K562 (cell line): ENCODE measurements at regions not wholly inside any gene's neighbourhood (a gene's known extent, or its start where the extent isn't known, plus 50 kb on each side); places are given as distances from the start of the nearest gene placed in this dataset.
A peak's percentile ranks its signal among the peaks of the same experiment; 100 is the strongest.

Experiments
- GATAD2B ChIP-seq: fragments of 450-650 bp; IDR thresholded peaks from 2 replicates; pipeline ENCODE4 v1.6.1; 2017; ENCODE audit warnings: mild to moderate bottlenecking, borderline replicate concordance
- HOXB6 ChIP-seq: fragments of 250-450 bp; sonication (Bioruptor Pico); IDR thresholded peaks from 2 replicates; pipeline ENCODE4 v1.5.1; 2022; ENCODE audit warnings: mild to moderate bottlenecking, borderline replicate concordance
- KAT8 ChIP-seq: fragments of 450-650 bp; IDR thresholded peaks from 2 replicates; pipeline ENCODE4 v1.6.1; 2016; ENCODE audit warnings: low read depth, mild to moderate bottlenecking
- MAFG ChIP-seq: fragments of 450-650 bp; conservative IDR thresholded peaks from 2 replicates; pipeline ENCODE4 v1.6.1; 2016; ENCODE audit warnings: missing genetic modification characterization, missing compliant biosample characterization
- MEF2A ChIP-seq: IDR thresholded peaks from 2 replicates; pipeline ENCODE4 v1.6.1; 2011; ENCODE audit warnings: low read depth, mild to moderate bottlenecking, low read length, moderate library complexity; ENCODE audit not compliant: control insufficient read depth
- MTF1 ChIP-seq: fragments of 250-450 bp; sonication (Bioruptor Pico); IDR thresholded peaks from 2 replicates; pipeline ENCODE4 v1.9.0; 2021; ENCODE audit warnings: moderate library complexity, mild to moderate bottlenecking, inconsistent platforms, borderline replicate concordance
- NCOA1 ChIP-seq: fragments of 450-650 bp; IDR thresholded peaks from 2 replicates; pipeline ENCODE4 v1.6.1; 2016; ENCODE audit warnings: low read depth
- RBFOX2 ChIP-seq: fragments of 200-400 bp; formaldehyde crosslinking; IDR thresholded peaks from 2 replicates; pipeline ENCODE4 v1.6.1; 2017; ENCODE audit warnings: low read depth, mild to moderate bottlenecking, low read length, moderate library complexity
- SAP30 ChIP-seq: fragments of 200-600 bp; sonication (generic); IDR thresholded peaks from 2 replicates; pipeline ENCODE4 v1.6.1; 2012; ENCODE audit warnings: borderline replicate concordance, low read depth, mild to moderate bottlenecking, moderate library complexity, low read length, control low read depth, inconsistent platforms; ENCODE audit not compliant: insufficient read depth, poor library complexity, severe bottlenecking
- SMAD1 ChIP-seq: fragments of 150-350 bp; IDR thresholded peaks from 2 replicates; pipeline ENCODE4 v1.6.1; 2014; ENCODE audit warnings: low read length, low read depth; ENCODE audit not compliant: partially characterized antibody
- SMARCB1 ChIP-seq: IDR thresholded peaks from 2 replicates; pipeline ENCODE4 v1.6.1; 2011; ENCODE audit warnings: improper control_type of control experiment, low read depth; ENCODE audit not compliant: insufficient read length
- TARDBP ChIP-seq: fragments of 450-650 bp; IDR thresholded peaks from 2 replicates; pipeline ENCODE4 v1.6.1; 2016
- THRAP3 ChIP-seq: fragments of 450-650 bp; IDR thresholded peaks from 2 replicates; pipeline ENCODE4 v1.6.1; 2016; ENCODE audit warnings: mild to moderate bottlenecking, inconsistent platforms, borderline replicate concordance
- TOE1 ChIP-seq, 2 experiments: fragments of 450-650 bp in 1 of 2; sonication (generic) in 1 of 2; formaldehyde crosslinking in 1 of 2; IDR thresholded peaks; 2 replicates each; pipeline versions ENCODE4 v1.7.1 to v1.8.0; 2016 to 2022; ENCODE audit warnings: borderline replicate concordance in 2 of 2, mild to moderate bottlenecking in 2 of 2, antibody characterized with exemption in 1 of 2, inconsistent platforms in 1 of 2, low read depth in 1 of 2, missing genetic modification reagents in 1 of 2, moderate library complexity in 1 of 2
- ZFP1 ChIP-seq: fragments of 450-650 bp; formaldehyde crosslinking; IDR thresholded peaks from 2 replicates; pipeline ENCODE4 v1.4.0; 2020; ENCODE audit warnings: mild to moderate bottlenecking, mixed read lengths
- ZNF644 ChIP-seq: fragments of 200-800 bp; sonication (Bioruptor generic); IDR thresholded peaks from 2 replicates; pipeline ENCODE4 v1.6.1; 2016; ENCODE audit warnings: low read depth, missing genetic modification characterization, missing compliant biosample characterization
- ZNF778 ChIP-seq: fragments of 450-650 bp; formaldehyde crosslinking; IDR thresholded peaks from 2 replicates; pipeline ENCODE4 v1.4.0; 2020; ENCODE audit warnings: mild to moderate bottlenecking, moderate library complexity
- TF ChIP-seq, protein P1 (sequence below): sonication (generic); formaldehyde crosslinking; IDR thresholded peaks from 2 replicates; pipeline ENCODE4 v1.8.0; 2022; ENCODE audit warnings: mild to moderate bottlenecking, missing genetic modification reagents, borderline replicate concordance

DNA sequence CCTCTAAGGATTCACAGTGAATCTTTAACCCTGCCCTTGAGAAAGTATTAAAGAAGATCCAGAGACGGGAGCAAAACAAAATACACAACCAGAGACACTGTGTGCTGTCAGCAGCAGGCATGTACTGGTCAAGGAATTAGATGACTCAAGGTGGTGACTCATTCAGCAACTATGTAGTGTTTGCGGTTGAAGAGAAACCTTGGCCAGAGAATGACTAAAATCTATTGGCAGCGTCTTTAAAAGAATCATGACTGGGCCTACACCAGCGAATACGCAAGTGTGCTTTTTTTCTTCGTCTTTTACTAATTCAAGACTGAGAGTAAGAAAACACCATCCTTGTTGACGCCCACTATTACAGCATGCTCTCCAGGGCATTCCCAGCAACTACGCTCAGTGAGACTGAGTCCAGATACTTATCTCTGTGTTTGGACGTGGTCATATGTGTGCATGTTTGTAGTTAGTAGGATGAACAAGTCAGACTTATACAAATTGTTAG is 72.4 kb upstream of the BACH2 start (continued):
- TF ChIP-seq HOXB6 (CRISPR knock-in tag), result no peak
- TF ChIP-seq SAP30, result no peak
- no peak for TF ChIP-seq SMAD1
- TF ChIP-seq, protein P1, sequence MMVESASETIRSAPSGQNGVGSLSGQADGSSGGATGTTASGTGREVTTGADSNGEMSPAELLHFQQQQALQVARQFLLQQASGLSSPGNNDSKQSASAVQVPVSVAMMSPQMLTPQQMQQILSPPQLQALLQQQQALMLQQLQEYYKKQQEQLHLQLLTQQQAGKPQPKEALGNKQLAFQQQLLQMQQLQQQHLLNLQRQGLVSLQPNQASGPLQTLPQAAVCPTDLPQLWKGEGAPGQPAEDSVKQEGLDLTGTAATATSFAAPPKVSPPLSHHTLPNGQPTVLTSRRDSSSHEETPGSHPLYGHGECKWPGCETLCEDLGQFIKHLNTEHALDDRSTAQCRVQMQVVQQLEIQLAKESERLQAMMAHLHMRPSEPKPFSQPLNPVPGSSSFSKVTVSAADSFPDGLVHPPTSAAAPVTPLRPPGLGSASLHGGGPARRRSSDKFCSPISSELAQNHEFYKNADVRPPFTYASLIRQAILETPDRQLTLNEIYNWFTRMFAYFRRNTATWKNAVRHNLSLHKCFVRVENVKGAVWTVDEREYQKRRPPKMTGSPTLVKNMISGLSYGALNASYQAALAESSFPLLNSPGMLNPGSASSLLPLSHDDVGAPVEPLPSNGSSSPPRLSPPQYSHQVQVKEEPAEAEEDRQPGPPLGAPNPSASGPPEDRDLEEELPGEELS, result no peak
- no peak for TF ChIP-seq SMARCB1
- TF ChIP-seq NCOA1, result no peak; the same call in 1 of the 2 replicates
- TF ChIP-seq TARDBP, result no peak
- no peak for TF ChIP-seq GATAD2B
- TF ChIP-seq THRAP3, result no peak
- TF ChIP-seq ZNF644 (tag), result no peak
- no peak for TF ChIP-seq RBFOX2
- no peak for TF ChIP-seq ZFP1 (CRISPR knock-in tag)
- no peak for TF ChIP-seq KAT8
- TF ChIP-seq MAFG (tag), result peak; percentile 82
- no peak for TF ChIP-seq ZNF778 (CRISPR knock-in tag)
- TF ChIP-seq MEF2A, result no peak
- no peak for TF ChIP-seq TOE1 (IDR thresholded peaks at IDR 0.05; ENCODE audit: borderline replicate concordance)
- TF ChIP-seq TOE1 (CRISPR knock-in tag; IDR thresholded peaks at IDR 0.05; ENCODE audit: borderline replicate concordance, low read depth), result no peak
- TF ChIP-seq MTF1 (CRISPR knock-in tag), result no peak
